NB4 (cell line): ENCODE measurements at regions not wholly inside any gene's neighbourhood (a gene's known extent, or its start where the extent isn't known, plus 50 kb on each side); places are given as distances from the start of the nearest gene placed in this dataset.

Source experiments
- DNase-seq: peaks from one replicate; pipeline ENCODE4 v3.0.0; 2010; ENCODE audit warnings: low read depth
- H3K4me3 ChIP-seq: one replicate; pipeline ENCODE4 v1.5.1; 2011; ENCODE audit warnings: mild to moderate bottlenecking, low read depth, low read length, moderate library complexity
- MYC ChIP-seq: IDR thresholded peaks from 2 replicates; pipeline ENCODE4 v1.6.1; 2011; ENCODE audit warnings: low read depth, low read length
- POLR2A ChIP-seq: IDR thresholded peaks from 2 replicates; pipeline ENCODE4 v1.6.1; 2011; ENCODE audit warnings: mild to moderate bottlenecking; ENCODE audit not compliant: insufficient read length; ENCODE audit errors: extremely low read depth
- TF ChIP-seq, protein P1 (sequence below): IDR thresholded peaks from 2 replicates; pipeline ENCODE4 v1.6.1; 2011; ENCODE audit warnings: low read depth, low read length
- TF ChIP-seq, protein P2 (sequence below): IDR thresholded peaks from one replicate; pipeline ENCODE4 v1.5.1; 2012; ENCODE audit warnings: low read depth, low read length

DNA sequence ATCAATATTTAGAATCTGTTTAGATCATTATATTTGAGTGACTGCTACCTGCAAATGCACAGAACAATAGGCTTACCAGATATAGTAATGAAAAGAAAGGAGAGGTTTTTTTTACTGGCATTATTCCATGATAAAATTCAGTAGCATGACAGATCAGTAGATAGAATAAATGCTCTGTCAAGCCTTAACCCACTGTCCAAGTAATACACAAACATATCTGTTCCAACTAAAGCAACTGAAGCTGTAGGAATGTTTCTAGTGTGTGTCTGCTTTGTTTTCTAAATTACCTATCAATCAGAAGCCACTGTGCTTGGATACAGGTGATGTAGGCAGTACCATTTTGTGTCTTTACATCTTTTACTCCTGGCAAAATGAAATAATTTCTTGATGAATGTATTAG, 604.6 kb downstream of the PCDH7 start:
- no peak for TF ChIP-seq MYC
- TF ChIP-seq, protein P1, sequence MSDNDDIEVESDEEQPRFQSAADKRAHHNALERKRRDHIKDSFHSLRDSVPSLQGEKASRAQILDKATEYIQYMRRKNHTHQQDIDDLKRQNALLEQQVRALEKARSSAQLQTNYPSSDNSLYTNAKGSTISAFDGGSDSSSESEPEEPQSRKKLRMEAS: no peak
- no peak for TF ChIP-seq POLR2A
- TF ChIP-seq, protein P2, sequence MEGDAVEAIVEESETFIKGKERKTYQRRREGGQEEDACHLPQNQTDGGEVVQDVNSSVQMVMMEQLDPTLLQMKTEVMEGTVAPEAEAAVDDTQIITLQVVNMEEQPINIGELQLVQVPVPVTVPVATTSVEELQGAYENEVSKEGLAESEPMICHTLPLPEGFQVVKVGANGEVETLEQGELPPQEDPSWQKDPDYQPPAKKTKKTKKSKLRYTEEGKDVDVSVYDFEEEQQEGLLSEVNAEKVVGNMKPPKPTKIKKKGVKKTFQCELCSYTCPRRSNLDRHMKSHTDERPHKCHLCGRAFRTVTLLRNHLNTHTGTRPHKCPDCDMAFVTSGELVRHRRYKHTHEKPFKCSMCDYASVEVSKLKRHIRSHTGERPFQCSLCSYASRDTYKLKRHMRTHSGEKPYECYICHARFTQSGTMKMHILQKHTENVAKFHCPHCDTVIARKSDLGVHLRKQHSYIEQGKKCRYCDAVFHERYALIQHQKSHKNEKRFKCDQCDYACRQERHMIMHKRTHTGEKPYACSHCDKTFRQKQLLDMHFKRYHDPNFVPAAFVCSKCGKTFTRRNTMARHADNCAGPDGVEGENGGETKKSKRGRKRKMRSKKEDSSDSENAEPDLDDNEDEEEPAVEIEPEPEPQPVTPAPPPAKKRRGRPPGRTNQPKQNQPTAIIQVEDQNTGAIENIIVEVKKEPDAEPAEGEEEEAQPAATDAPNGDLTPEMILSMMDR: no peak
- no peak overlapping the region for H3K4me3 ChIP-seq
- no peak for DNase-seq

DNA sequence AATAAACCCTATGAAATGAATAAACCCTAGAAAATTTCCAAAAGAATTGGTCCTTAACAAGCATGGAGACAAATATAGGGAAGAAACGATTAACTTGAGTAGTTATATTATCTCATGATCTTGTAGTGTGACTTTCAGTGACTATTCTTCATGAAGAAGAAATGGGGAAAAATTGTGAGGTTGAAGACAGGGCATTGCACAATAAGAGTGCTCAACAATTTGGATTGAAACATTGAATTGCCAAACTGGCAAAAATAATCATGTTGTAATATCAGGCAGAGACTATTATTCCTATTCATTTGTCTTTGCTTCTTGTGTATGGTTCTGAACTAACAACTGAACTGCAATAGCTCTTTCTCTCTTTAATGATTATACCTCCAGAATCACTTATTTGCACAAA, 605.1 kb downstream of the PCDH7 start:
- TF ChIP-seq, protein P2: no peak
- TF ChIP-seq POLR2A (no peak), MYC (no peak)
- TF ChIP-seq, protein P1: no peak
- no peak overlapping the region for H3K4me3 ChIP-seq
- no peak for DNase-seq

GRCh38 chr4:31327031-31327430, 606.9 kb downstream of the PCDH7 start:
- H3K4me3 ChIP-seq: no peak overlapping the region
- TF ChIP-seq, protein P2: no peak
- TF ChIP-seq POLR2A: no peak
- TF ChIP-seq, protein P1: no peak
- TF ChIP-seq MYC: no peak
- no peak for DNase-seq

DNA sequence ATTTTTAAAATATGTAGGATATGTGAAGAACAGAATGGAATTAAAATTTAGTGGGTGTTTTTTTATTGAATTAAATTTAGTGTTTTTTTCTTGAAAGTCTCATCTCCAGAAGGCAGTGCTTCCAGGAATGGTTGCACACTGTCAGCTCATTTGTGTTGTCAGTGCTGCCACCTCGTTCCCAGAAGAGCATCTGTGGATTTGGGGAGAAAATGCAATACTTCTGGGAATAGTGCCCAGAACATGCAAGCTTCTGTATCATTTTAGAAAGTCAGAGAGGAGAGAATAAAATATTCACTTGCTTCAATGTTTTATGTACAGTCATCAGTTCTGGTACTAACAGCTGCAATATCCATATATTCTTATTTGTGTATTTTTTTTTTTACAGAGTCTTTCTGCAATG, 608.8 kb downstream of the PCDH7 start:
- TF ChIP-seq POLR2A (no peak), MYC (no peak)
- TF ChIP-seq, protein P2: no peak
- TF ChIP-seq, protein P1: no peak
- H3K4me3 ChIP-seq: no peak overlapping the region
- no peak for DNase-seq

GRCh38 chr4:31334086-31334910, 614.1 kb downstream of the PCDH7 start:
- no peak overlapping the region for H3K4me3 ChIP-seq
- TF ChIP-seq, protein P1: no peak
- TF ChIP-seq POLR2A (no peak), MYC (no peak)
- TF ChIP-seq, protein P2: no peak
- no peak for DNase-seq

GRCh38 chr4:31338000-31338399, 617.8 kb downstream of the PCDH7 start:
- DNase-seq: no peak
- H3K4me3 ChIP-seq: no peak overlapping the region
- TF ChIP-seq MYC (no peak), POLR2A (no peak)
- TF ChIP-seq, protein P2: no peak
- TF ChIP-seq, protein P1: no peak
